Occipital lobe (tissue), 1 donor: ENCODE measurements at regions not wholly inside any gene's neighbourhood (a gene's known extent, or its start where the extent isn't known, plus 50 kb on each side); places are given as distances from the start of the nearest gene placed in this dataset.

ENCODE experiments used
- DNase-seq: peaks from one replicate; lab custom pipeline; 2025; lab: John Stamatoyannopoulos, UW

DNA sequence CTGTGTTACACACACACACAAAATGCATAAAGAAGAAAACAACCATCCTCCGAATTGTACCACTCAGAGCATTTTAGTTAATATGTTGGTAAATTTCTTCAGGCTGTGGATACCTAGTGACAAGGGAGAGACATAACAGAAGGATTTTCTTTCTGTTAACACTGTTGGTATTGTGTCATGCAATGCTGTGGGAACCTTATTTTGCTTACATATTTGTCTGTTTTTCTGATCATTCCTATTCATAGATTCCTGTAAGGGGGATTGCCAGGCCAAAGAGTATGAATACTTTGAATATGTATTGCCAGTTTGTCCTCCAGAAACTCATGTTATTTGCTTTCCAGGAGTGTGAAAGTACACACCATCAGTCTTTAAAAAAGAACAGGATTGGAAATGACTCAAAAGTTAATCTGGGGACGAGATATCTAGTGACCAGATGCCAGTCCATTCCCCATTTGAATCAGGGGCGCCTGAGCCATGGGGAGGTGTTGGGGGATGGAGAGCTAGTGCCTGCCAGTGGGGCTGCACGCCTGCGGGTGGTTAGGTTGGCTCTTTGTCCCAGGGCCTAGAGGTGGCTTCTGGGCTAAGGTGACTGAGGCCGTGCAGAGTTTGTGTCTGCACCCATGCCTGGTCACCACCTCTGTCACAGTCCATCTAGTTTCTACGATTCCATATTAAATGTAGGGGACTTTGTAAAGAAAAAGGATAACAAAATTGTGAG lies 142.0 kb downstream of the PTPN20 start:
- no peak for DNase-seq

DNA sequence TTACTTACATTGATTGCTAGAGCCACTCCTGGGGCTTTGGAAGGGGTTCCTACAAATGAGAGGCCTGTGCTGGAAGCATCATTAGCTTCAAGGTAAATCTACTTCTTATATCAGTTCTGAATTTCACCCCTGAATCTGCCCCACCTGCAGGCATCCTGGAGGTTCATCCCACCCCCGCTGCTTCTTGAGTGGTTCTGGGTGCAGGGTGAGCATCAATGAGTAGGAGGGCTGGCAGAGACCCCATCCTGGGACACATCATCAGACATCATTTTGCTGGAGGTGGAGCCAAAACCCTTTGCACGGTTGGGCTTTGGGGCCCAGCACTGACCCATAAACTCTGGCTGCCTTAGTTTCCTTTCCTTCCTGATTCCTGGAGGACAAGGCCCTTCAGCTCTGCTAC lies 143.7 kb downstream of the PTPN20 start:
- no peak for DNase-seq

DNA sequence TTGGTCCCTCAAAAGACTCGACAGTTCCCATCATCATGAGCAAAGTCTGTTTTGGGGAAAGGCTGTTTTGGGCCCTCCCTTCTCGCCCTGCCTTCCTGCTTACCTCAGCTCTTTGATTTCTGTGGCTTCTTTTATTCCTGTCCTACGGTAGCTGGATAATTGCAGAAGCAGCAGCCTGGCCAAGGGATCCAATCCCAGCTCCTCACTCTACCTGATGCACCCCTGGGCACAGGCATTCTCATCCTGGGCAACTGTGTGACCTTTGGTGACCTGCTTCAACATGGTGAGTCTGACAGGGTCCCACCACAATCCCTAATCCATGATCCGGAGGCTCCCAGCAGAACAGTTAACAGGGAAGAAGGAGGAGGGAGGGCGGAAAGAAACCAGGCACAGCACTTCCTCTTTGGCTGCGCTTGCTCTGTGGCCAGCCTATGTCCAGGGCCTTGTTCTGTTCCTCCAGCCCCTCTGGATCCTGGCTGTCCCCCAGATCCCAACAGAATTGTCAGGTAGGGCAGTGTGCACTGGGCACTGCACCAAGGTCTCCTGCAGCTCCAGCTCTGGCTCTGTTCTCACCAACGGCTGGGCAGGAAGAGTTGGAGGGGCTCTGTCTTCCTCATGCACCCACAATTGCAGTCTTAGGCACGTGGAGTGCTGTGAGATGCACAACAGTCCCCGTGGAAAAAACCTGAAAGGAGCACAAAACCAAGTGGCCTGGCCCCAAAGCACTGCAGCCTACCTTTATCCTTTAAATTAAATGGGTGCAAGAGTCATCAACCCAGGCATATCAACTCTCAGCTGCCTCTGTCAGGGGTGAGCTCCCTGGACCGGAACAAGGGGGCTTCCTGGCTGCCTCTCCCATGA lies 144.4 kb downstream of the PTPN20 start:
- no peak for DNase-seq

DNA sequence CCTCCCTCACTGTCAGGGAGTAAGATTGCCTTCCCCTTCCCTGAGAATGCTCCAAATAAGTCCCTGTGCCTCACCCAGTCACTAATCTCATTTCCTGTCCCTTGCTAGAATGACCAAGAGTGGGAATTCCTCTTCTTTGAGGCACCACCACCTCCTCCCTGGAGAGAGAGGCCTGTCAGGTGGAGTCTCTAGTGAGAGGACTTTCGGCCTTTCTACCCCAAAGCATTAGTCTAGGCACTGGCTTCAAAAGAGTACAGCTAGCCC lies 145.0 kb downstream of the PTPN20 start:
- no peak for DNase-seq

DNA sequence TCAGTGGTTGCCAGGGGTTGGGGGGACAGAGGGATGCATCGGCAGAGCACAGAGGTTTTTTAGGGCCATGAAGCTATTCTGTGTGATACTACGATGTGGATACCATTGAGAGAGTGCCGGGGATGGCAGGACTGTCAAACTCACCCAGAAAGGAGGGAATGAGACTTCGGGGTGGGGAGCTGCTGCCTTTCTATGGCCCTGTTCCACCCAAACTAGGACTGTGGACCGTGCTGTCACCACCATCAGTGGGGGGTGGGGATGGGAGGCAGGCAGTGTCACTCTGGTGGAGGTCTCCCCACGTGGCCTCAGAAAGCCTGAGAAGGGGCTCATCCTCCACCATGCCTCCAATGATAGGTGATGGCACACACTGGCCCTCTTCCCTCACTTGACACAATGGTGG lies 146.2 kb downstream of the PTPN20 start:
- DNase-seq, result no peak

DNA sequence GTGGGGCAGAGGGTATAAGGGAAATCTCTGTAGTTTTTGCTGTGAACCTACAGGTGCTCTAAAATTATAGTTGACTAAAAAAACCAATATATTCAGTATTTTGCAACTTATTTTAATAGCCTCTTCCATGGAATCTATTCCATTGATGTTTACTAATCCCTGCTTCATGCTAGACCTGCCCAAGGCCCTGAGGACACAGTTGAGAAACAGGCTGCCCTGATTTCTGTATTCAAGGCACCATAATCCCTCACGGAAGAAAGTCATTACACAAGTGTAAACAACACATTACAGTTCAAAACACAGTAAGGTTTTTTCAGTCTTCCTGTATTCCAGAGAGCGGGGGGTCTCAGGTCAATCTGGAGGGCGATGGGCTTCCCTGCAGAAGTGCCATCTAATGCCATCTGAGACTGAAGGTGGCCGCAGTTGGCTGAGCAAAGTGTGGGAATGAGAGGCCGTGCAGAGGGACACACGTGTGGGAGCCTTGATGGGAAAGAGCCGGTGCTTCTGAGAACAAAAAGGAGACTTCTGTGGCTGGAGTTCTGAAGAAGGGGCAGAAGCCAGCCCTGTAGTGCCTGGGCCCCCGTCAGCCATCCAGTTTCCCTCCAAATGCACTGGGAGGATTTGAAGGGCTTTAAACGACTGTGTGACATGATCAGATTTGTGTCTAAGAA lies 146.9 kb downstream of the PTPN20 start:
- DNase-seq, result no peak

DNA sequence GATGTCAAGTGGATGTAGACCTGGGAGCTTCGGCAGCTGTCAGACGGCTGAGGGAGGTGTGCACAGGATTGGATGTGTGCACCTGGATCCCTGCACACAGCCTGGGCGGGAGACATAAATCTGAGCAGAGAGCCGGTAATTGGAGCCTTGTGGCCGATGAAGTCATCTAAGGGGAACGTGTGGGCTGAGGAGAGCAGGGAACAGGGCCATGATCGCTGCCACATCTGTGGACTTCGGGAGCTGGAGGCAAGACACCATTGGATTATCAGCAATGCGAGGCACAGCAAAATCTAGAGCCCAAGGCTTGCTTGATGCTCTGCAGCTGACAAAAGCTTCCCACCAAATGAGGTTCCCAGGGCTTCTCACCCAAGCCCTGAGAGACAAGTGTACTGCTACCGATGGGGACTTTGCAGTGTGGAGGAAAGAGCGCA lies 147.7 kb downstream of the PTPN20 start:
- no peak for DNase-seq

DNA sequence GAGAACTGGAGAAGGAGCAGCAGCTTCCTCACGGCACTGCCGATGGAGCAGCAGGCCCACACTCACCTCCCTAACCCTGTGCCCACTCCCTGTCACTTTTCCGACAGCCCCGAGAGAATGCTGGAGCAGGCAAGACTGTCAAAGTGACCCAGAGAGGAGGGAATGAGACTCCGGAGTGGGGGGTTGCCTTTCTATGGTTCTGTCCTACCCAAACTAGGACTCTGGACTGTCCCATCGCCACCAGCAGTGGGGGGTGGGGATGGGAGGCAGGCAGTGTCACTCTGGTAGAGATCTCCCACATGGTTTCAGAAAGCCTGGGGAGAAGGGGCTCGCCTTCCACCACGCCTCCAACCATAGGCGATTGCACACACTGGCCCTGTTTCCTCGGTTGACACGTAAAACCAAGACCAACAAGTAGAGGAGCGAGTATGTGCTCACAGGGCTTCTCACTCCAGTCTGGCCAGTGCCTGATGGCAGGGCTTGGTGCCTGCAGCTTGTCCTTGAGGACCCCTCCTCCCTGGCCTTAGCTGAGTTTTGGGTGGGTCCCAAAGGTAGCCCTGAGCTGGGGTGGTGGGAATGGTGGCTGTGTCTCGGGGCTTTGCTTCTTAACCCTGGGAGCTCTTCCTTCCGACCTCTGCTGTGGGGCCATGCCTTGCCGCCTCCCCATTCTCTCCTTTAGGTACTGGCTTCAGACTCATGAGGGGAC lies 148.5 kb downstream of the PTPN20 start:
- DNase-seq, result no peak

DNA sequence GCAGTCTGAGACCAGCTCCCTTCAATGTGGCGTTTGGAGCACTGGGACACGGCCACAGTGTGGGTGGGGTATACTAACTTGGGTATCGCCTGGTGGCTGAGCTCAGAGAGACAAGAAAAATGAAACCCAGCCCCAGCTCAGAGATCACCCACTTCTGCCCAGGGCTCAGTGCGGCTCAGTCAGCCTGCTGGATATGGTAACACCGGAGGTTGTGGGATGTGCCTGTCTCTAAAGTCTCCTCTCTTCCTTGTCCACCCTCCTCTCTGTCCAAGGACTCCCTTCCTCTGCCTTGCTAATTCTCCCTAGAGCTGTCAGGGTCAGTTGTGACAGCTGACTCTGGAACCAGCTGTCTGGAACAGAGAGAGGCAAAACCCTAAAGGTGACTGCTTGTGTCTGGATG lies 149.1 kb downstream of the PTPN20 start:
- no peak for DNase-seq

DNA sequence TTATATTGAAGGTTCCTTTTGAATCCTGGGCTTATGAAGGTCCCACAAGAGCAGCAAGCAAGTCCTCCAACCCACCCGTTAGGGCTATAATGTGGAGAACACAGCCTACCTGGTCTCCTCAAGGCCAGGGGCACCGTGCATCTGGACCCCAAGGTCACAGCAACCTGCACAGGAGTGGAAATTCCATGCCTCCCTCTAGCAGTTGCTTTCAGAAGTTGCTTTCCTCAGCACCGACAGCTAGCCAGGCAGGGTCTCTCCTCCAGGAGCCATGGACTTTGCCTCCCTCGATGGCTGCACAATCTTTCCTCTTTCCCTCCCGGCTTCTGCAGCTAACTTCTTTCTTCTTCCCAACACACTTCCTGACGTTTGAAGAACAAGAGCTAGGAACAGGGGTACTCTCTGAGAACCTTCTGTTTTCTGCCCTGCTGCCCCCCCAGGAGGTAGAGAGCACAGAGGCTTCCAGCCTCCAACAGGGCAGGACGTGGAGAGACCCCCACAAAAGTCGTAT lies 149.8 kb downstream of the PTPN20 start:
- DNase-seq, result no peak

DNA sequence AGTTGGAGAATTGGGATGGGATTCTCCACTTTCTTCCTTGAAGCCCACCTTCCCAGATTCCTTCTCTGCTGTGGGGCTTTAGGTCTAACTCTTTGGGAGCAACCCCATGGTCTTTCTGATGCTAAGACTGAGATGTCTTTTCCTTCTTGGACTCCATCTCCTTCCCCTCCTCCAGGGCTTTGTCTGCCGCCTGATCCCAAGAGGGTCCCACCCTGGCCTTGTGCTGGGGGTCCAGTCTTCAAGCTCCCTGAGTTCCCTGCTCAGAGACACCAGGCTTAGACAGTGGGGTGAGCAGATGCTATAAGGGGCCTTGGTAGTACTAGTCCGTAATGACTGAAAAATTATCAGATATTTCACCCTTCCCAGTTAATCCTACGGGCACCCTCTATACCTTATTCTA lies 150.5 kb downstream of the PTPN20 start:
- DNase-seq, result no peak

DNA sequence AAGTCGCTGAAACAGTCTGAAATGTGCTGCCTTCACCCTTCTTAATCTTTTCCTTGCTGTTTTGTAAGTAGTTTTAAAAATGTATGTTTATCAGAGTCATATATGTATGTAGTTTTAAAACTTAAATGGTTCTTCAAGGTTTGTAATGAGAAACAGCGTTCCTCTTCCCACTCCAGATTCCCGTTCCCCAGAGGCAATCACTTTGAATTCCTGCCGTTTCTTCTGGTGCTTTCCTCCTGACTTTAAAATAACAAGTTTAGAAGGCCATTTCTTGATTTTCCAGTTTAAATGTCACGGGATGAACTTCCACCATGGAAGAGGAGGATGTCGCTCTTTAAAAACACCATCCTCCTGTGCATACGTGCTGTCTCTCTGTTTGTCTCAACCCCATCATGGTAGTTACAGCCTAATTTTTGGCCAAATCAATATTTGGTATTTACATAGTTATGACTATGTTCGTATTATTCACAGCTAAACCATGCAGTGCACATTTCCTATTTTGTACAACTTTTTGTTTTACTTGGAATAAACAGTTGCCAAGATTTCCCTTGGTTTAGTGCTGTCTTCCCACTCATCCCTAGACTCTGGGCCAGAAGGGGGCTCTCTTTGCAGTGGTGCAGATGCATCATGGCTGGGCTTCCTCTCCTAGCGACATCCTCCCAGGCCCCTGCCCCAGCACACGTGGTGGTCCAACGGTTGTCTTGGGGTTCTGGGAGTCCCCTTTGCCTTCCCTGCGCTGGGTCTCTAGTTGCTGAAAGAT lies 151.4 kb downstream of the PTPN20 start:
- DNase-seq, result no peak

DNA sequence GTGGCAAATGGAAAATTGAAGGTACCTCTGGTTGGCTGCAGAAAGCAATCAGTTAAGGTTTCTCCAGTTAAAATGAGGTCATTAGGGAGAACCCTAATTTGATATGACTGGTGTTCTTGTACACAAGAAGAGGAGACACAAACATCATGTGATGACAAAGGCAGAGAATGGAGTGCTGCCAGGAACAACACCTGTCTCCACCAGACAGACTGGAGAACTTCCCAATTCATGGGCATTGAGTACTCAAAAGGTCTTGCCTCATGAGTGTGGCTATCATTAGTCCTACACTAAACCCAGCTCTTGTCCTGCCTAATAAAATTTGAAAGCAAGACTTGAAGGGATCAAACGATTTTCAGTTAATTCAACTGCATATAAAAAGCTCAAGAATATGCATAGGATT lies 152.6 kb downstream of the PTPN20 start:
- DNase-seq, result no peak

DNA sequence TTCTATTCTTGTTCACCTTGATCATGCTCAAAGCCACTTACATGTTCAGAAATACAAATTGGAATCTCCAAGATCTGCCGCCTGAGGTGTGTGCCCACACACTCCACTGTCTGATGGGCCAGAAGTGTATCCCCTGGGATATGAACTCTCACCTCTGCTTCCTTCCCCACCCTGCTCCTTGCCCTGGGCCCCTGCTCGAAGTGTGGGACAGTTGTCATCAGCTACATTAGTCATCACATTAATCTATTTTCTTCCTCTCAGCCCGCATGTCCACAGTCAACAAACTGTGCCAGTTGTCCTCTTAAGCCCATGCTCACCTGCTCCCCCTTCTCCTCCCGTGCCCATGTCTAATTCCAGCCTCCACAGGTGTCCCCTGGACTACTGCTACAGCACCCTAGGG lies 154.7 kb downstream of the PTPN20 start:
- no peak for DNase-seq

DNA sequence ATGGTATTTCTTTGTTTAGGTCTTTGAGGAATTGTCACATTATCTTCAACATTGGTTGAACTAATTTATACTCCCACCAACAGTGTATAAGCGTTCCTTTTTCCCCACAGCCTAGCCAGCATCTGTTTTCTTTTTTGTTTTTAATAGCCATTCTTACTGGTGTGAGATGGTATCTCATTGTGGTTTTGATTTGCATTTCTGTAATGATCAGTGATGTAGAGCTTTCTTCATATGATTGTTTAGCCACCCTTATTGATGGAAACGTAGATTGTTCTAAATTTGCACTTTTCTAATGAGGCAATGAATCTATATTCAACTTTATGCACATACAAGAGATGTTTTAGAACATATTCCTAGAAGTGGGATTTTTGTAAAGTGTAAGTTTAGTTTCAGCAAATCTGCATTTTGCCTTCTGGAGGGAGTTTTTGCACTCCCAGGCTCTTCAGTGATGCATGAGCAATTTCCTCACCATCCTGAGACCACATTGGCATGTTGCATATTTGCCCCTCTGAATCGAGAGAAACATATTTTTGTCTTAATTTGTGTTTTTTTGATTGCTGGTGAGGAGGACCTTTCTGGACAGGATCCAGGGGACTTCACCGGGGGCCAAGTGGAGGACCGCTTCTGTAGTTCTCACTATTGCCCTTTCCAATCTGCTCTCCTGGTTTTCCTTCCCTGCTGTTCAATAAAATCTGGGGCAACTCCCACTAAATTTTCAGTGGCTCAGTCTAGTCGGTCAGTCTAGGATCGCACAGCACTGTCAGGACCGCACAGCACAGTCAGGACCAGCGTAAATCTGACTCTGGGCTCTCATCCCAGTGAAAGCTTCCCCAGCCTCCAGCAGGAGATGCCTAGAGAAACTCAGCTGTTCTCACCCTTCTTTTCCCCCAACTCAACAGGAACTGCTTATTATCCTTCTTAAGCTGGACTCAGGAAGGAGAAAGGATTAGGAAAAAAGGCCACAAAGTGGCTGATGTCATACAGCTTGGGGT lies 157.0 kb downstream of the PTPN20 start:
- no peak for DNase-seq

DNA sequence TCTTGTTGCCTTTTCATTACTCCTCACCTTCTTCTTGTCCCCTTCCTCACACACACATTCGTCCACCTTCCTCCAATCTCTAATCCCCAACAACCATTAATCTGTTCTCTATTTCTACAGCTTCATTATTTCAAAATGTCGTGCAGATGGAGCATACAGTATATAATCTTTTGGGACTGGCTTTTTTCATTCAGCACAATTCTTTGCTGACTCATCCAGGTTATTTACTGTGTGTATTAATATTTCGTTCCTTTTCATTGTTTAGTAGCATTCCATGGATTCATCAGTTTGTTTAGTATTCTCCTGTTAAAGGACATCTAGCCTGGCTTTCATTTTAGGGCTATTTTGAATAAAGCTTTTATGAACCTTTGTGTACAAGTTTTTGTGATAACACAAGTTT lies 159.3 kb downstream of the PTPN20 start:
- DNase-seq, result no peak

DNA sequence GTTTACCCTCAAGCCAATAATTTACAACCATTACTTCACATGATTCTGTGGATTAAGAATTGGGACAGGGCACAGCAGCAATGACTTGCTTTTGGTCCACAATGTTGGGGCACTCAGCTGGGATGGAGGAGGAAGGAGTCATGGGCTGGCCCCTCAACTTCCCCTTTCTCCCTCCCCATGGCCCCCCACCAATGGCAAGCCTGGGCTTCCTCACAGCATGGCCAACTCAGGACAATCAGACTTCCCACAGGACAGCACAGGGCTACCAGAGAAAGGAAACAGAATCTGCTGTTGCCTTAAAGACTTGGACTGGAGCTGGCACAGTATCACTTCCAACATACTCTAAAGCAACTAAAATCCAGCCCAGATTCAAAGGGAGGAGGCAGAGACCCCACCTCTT lies 160.7 kb downstream of the PTPN20 start:
- DNase-seq, result no peak

DNA sequence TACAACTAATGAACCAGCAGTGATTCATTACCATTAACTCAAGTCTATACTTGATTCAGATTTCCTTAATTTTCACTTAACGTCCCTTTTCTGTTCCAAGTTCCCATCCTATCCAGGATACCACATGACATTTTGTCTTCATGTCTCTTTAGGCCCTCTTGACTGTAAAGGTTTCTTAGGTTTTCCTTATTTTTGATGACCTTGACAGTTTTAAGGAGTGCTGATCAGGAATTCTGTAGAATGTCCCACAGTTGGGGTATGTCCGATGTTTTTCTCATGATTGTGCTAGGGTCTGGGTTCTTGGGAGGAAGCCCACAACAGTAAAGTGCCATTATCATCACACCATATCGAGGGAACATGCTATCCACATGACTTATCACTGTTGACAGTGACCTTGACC lies 162.7 kb downstream of the PTPN20 start:
- no peak for DNase-seq

DNA sequence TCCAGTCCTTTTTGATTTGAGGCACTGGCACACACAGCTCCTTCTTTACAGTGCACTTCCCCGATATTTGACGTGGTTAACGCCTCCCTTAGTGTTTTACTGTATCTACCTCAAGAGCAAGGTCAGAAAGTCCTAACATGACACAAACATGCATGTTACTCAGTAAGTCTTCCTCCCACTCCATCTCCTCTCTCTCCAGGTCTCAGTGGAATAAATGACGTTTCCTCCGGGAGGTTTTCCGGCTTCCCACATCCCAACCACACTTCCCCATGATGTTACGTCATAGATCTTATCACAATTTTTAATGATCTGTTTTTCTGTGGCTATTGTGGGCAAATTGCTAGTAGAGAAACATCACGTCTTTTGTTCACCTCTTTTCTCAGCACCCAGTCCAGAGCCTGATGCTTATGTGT lies 165.7 kb downstream of the PTPN20 start:
- DNase-seq, result no peak

DNA sequence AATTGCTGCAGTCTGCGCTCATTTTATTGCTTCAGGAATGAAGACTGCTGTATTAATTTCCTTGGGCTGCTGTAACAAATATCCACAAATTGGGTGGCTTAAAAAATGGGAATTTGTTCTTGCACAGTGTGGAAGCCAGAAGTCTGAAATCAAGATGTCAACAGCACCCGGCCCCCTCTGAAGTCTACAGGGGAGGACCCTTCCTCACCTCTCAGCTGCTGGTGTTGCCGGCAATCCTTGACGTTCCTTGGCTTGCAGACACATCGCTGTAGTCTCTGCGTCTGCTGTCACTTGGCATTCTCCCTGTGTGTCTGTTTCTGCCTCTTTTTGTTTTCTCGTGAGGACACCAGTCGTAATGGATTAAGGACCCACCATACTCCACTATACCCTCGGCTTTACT lies 166.2 kb downstream of the PTPN20 start:
- no peak for DNase-seq
